GM12865 (cell line): ENCODE measurements at regions not wholly inside any gene's neighbourhood (a gene's known extent, or its start where the extent isn't known, plus 50 kb on each side); places are given as distances from the start of the nearest gene placed in this dataset.

ENCODE experiments used
- DNase-seq: peaks from one replicate; pipeline ENCODE4 v3.0.0; 2010; ENCODE audit warnings: low read depth
- H3K4me3 ChIP-seq: 2 replicates; pipeline ENCODE4 v1.5.1; 2011; ENCODE audit warnings: mild to moderate bottlenecking, low read depth, low read length, control low read depth
- CTCF ChIP-seq: IDR thresholded peaks from 2 replicates; pipeline ENCODE4 v1.5.1; 2011; ENCODE audit warnings: low read length, control low read depth, low read depth, inconsistent platforms; ENCODE audit not compliant: insufficient read depth; ENCODE audit errors: missing control alignments

DNA sequence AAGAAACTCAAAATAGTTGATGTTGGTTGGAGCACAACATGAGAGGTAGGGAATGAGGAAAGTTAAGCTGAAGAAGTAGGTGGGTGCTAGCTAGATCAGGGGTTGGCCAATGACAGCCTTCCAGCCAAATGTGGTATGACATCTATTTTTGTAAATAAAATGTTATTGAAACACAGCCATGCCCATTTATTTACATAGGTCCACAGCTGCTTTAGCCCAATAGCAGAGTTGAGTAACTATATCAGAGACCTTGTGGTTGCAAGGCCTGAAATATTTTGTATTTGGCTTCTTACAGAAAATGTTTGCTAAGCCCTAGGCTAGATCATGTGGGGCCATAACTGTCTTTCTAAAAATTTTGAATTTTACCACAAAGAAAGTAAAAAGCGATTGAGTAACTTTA is 234.9 kb upstream of the CTSO start:
- H3K4me3 ChIP-seq = no peak overlapping the region
- DNase-seq = no peak
- TF ChIP-seq CTCF = no peak

DNA sequence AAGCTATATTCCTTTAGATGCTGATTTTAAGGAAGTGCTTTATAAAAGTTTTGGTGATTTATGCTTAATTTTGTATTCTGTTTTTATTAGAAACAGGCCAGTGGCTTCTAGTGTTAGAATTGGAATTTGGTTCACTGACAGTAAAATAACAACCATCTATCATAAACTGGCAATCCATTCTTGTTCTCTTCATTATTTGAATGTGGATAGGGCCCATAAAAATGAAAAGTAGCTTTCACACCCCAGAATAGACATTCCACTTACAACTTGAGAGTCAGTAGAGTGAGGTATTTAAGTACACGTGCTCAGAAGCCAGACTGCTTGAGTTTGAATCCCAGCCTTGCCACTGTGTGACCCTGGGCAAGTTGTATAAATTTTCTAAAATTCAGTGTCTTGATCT is 232.4 kb upstream of the CTSO start:
- DNase-seq = no peak
- no peak overlapping the region for H3K4me3 ChIP-seq
- TF ChIP-seq CTCF = no peak

- DNase-seq = no peak
- no peak for TF ChIP-seq CTCF
- no peak overlapping the region for H3K4me3 ChIP-seq
These were observed 231.9 kb upstream of the CTSO start for GRCh38 chr4:156185514-156186055.

DNA sequence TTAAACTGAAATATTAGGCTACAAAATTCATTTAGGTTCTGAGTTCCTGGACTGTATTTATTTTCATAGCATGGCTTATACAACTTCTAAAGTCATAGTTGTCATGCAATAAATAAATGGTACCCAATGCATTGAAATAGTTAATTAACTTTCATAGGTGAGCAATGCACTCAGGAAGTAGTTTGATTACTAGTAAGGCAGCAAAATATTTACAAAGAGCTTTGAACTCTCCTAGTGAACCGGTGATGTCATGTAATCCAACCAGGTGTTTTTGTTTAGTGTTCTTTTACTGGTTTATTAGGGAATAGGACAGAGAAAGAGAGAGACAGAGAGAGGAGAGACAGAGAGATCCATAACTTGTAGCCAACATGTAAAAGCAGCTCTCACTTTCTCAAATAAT is 228.6 kb upstream of the CTSO start:
- no peak for TF ChIP-seq CTCF
- H3K4me3 ChIP-seq = no peak overlapping the region
- DNase-seq = no peak

DNA sequence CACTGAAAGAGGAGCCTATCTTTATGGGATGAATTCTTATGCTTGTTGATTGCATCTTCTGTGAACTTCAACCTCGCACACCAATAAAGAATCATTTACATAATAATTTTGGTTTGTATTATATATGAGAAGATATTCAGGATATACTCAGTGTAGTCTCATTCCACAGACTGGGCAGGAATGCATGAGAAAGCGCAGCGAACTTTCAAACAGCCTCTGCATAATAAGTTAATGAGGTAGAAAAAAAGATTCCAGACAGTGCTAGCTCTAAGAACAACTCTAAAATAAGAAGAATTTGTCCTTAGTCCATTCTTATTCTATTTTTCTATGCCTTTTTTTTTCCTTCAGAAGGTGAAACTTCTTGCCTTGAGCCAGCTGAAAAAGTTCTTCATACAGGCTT is 224.3 kb upstream of the CTSO start:
- TF ChIP-seq CTCF = no peak
- no peak overlapping the region for H3K4me3 ChIP-seq

DNA sequence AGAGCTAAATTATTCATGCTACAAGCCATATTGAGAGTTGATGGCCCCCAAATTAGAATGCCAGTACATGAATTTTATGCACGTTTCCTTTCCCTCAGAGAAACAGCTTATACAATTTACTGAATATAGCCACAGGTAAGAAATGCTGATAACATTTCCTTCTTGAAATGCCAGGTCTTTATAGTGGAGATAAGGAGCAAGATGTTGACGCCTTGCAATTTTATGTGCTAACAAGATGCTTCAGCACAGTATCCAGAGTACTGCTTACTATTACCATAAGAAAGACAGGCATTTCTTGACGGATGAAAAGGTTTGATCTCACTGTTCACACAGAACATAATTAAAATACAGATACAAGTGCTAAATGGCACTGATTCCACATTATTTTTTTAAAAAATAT is 223.2 kb upstream of the CTSO start:
- no peak overlapping the region for H3K4me3 ChIP-seq
- no peak for TF ChIP-seq CTCF
- no peak for DNase-seq

More for the DNA sequence above, 224.3 kb upstream of the CTSO start:
- no peak for DNase-seq

DNA sequence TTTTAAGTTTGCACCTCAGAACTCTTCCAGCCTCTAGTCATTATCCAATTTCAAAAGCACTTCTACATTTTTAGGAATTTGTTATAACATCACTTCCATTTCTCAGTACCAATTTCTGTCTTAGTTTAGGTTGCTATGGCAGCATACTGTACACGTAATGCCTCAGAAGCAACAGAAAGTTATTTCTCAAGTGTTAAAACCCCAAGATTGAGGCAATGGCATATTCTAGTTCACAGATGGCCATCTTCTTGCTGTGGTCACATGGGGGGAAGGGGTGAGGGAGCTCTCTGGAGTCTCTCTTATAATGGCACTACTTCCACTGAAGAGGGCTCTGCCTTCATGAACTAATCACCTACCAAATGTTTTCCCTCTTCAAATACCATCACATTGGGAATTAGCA is 220.3 kb upstream of the CTSO start:
- no peak overlapping the region for H3K4me3 ChIP-seq
- DNase-seq = no peak
- TF ChIP-seq CTCF = no peak
